H1 (cell line): ENCODE measurements at regions not wholly inside any gene's neighbourhood (a gene's known extent, or its start where the extent isn't known, plus 50 kb on each side); places are given as distances from the start of the nearest gene placed in this dataset.

Experiments used
- CTCF ChIA-PET: fragments of 300-600 bp; sonication (Branson Sonifier 250); formaldehyde crosslinking; loops from one replicate; lab custom pipeline; 2021; ENCODE audit not compliant: partially characterized antibody; lab: Charles Lee
- POLR2A ChIA-PET: fragments of 300-600 bp; sonication (Branson Sonifier 250); formaldehyde crosslinking; loops from one replicate; lab custom pipeline; 2021; ENCODE audit warnings: inconsistent platforms; ENCODE audit not compliant: partially characterized antibody; lab: Charles Lee
- DNase-seq, 2 experiments: peaks; one replicate each; pipeline versions ENCODE4 v3.0.0 to v3.0.0-alpha.2; 2010 to 2022; ENCODE audit warnings: low spot score in 2 of 2, low read depth in 1 of 2, mixed read lengths in 1 of 2
- FAIRE-seq: peaks from 2 replicates; lab custom pipeline; 2011; peaks lifted over from hg19 to GRCh38; lab: Jason Lieb, UNC
- H2AFZ ChIP-seq: 2 replicates; pipeline ENCODE4 v1.8.1; 2012; ENCODE audit warnings: low read length, inconsistent platforms
- H2AK5ac ChIP-seq: 2 replicates; pipeline ENCODE4 v1.6.1; 2013; ENCODE audit warnings: low read depth, low read length
- H2BK120ac ChIP-seq: replicated peaks from 2 replicates; pipeline ENCODE3; 2013; ENCODE audit warnings: low read depth, low read length, inconsistent platforms
- H2BK12ac ChIP-seq: 2 replicates; pipeline ENCODE4 v1.6.1; 2013; ENCODE audit warnings: low read depth, low read length
- H2BK15ac ChIP-seq: 2 replicates; pipeline ENCODE4 v1.6.1; 2013; ENCODE audit warnings: low read length
- H2BK20ac ChIP-seq: 2 replicates; pipeline ENCODE4 v1.6.1; 2013; ENCODE audit warnings: low read length
- H2BK5ac ChIP-seq: 2 replicates; pipeline ENCODE4 v1.6.1; 2013; ENCODE audit warnings: low read depth, low read length
- H3K14ac ChIP-seq: 2 replicates; pipeline ENCODE4 v1.6.1; 2013; ENCODE audit warnings: inconsistent platforms; ENCODE audit not compliant: insufficient read length
- H3K18ac ChIP-seq: 2 replicates; pipeline ENCODE4 v1.6.1; 2013; ENCODE audit warnings: low read length; ENCODE audit errors: extremely low read depth
- H3K23ac ChIP-seq: 2 replicates; pipeline ENCODE4 v1.6.1; 2013; ENCODE audit warnings: inconsistent platforms; ENCODE audit not compliant: insufficient read length
- H3K23me2 ChIP-seq: 2 replicates; pipeline ENCODE4 v1.6.1; 2013; ENCODE audit warnings: low read depth, low read length
- H3K27ac ChIP-seq: 2 replicates; pipeline ENCODE4 v1.6.1; 2011; ENCODE audit warnings: low read depth, low read length, inconsistent platforms
- H3K27me3 ChIP-seq, 4 experiments: replicated peaks in 1 of 4; 1 replicate in 1 of 4; 2 replicates in 3 of 4; pipeline versions ENCODE4 v1.6.1 to v1.8.1; 2011 to 2013; ENCODE audit warnings: low read length in 3 of 4, mild to moderate bottlenecking in 3 of 4, inconsistent platforms in 2 of 4, mixed read lengths in 2 of 4, moderate library complexity in 1 of 4; ENCODE audit not compliant: control insufficient read depth in 3 of 4, insufficient read depth in 3 of 4; ENCODE audit errors: extremely low read depth in 1 of 4
- H3K36me3 ChIP-seq, 4 experiments: 2 replicates each; pipeline versions ENCODE4 v1.6.1 to v1.8.1; 2011 to 2013; ENCODE audit warnings: mild to moderate bottlenecking in 4 of 4, low read length in 3 of 4, moderate library complexity in 2 of 4, control low read depth in 1 of 4, inconsistent platforms in 1 of 4; ENCODE audit not compliant: insufficient read depth in 4 of 4, control insufficient read depth in 2 of 4
- H3K4ac ChIP-seq: replicated peaks from 2 replicates; pipeline ENCODE3; 2013; ENCODE audit warnings: low read length, low read depth, mixed read lengths, inconsistent platforms; ENCODE audit not compliant: insufficient read length
- H3K4me1 ChIP-seq, 4 experiments: replicated peaks in 1 of 4; 1 replicate in 1 of 4; 2 replicates in 3 of 4; pipeline versions ENCODE4 v1.6.1 to v1.8.1; 2011 to 2013; ENCODE audit warnings: low read length in 3 of 4, inconsistent platforms in 2 of 4, mixed read lengths in 1 of 4; ENCODE audit not compliant: insufficient read depth in 4 of 4, control insufficient read depth in 3 of 4
- H3K4me2 ChIP-seq, 2 experiments: 2 replicates each; pipeline versions ENCODE4 v1.6.1 to v1.8.1; 2011 to 2013; ENCODE audit warnings: low read depth in 2 of 2, low read length in 2 of 2, control low read depth in 1 of 2, inconsistent platforms in 1 of 2, mild to moderate bottlenecking in 1 of 2; ENCODE audit not compliant: insufficient read depth in 1 of 2
- H3K4me3 ChIP-seq, 4 experiments: fragments of 200-600, 300-600 bp in 1 of 4; sonication (generic), shearing (Covaris generic), sonication (Bioruptor Twin) in 1 of 4; 2 replicates each; pipeline versions ENCODE4 v1.5.1 to v1.8.1; 2011 to 2016; ENCODE audit warnings: low read length in 4 of 4, low read depth in 3 of 4, control low read depth in 2 of 4, inconsistent platforms in 2 of 4, mild to moderate bottlenecking in 2 of 4, mixed read lengths in 1 of 4, moderate library complexity in 1 of 4; ENCODE audit not compliant: insufficient read depth in 2 of 4; ENCODE audit errors: extremely low read depth in 1 of 4
- H3K56ac ChIP-seq: replicated peaks from 2 replicates; pipeline ENCODE3; 2013; ENCODE audit warnings: low read depth, mild to moderate bottlenecking, mixed read lengths, low read length, inconsistent platforms; ENCODE audit not compliant: insufficient read length
- H3K79me1 ChIP-seq: 2 replicates; pipeline ENCODE4 v1.6.1; 2013; ENCODE audit warnings: low read depth, low read length, control low read depth
- H3K79me2 ChIP-seq, 2 experiments: 2 replicates each; pipeline versions ENCODE4 v1.6.1 to v1.8.1; 2012 to 2013; ENCODE audit warnings: low read length in 2 of 2, mild to moderate bottlenecking in 2 of 2, inconsistent platforms in 1 of 2; ENCODE audit not compliant: insufficient read depth in 2 of 2, control insufficient read depth in 1 of 2
- H3K9ac ChIP-seq, 4 experiments: replicated peaks in 1 of 4; 1 replicate in 1 of 4; 2 replicates in 3 of 4; pipeline versions ENCODE4 v1.6.1 to v1.8.1; 2011 to 2013; ENCODE audit warnings: low read depth in 3 of 4, low read length in 3 of 4, control low read depth in 2 of 4, mild to moderate bottlenecking in 2 of 4, moderate library complexity in 2 of 4, inconsistent platforms in 1 of 4; ENCODE audit errors: extremely low read depth in 1 of 4
- H3K9me3 ChIP-seq, 2 experiments: 2 replicates each; pipeline versions ENCODE4 v1.6.1 to v1.8.1; 2012 to 2013; ENCODE audit warnings: mild to moderate bottlenecking in 2 of 2, moderate library complexity in 2 of 2, control low read depth in 1 of 2, inconsistent platforms in 1 of 2, low read depth in 1 of 2, low read length in 1 of 2, mixed read lengths in 1 of 2; ENCODE audit not compliant: insufficient read depth in 2 of 2
- H4K20me1 ChIP-seq, 2 experiments: replicated peaks in 1 of 2; 2 replicates each; pipeline versions ENCODE3 to v1.8.1; 2011 to 2013; ENCODE audit warnings: inconsistent platforms in 2 of 2, low read length in 2 of 2, mild to moderate bottlenecking in 1 of 2; ENCODE audit not compliant: insufficient read depth in 2 of 2, control insufficient read depth in 1 of 2
- H4K5ac ChIP-seq: 2 replicates; pipeline ENCODE4 v1.6.1; 2013; ENCODE audit warnings: low read length, low read depth, mixed read lengths, inconsistent platforms; ENCODE audit not compliant: insufficient read length
- H4K8ac ChIP-seq: 2 replicates; pipeline ENCODE4 v1.8.0; 2013; ENCODE audit warnings: mild to moderate bottlenecking, moderate library complexity, low read length, inconsistent platforms; ENCODE audit not compliant: insufficient read depth; ENCODE audit errors: extremely low read depth
- H4K91ac ChIP-seq: replicated peaks from 2 replicates; pipeline ENCODE3; 2013; ENCODE audit warnings: low read length, mixed read lengths, inconsistent platforms; ENCODE audit not compliant: insufficient read length
- SP2 ChIP-seq: IDR thresholded peaks from 2 replicates; pipeline ENCODE4 v1.6.1; 2012; ENCODE audit warnings: mild to moderate bottlenecking, low read length, inconsistent platforms
- WGBS, 2 experiments: shearing (Covaris generic) in 1 of 2; methylation state at CpG; one replicate each; pipeline versions ENCODE4 v1.1.6 to v1.1.7; 2013 to 2015; ENCODE audit warnings: low lambda C conversion rate in 2 of 2, mixed read lengths in 2 of 2, inconsistent platforms in 1 of 2, low coverage in 1 of 2, missing lambda C conversion rate in 1 of 2; ENCODE audit not compliant: insufficient replicate concordance in 2 of 2, insufficient coverage in 1 of 2, insufficient read length in 1 of 2; ENCODE audit errors: extremely low coverage in 1 of 2, missing lambda C conversion rate in 1 of 2; 5-methylcytosine and 5-hydroxymethylcytosine counted together
- TF ChIP-seq, protein P1 (sequence below), 3 experiments: IDR thresholded peaks; 1 replicate in 2 of 3; 2 replicates in 1 of 3; pipeline versions ENCODE4 v1.5.1 to v1.6.1; 2011; ENCODE audit warnings: low read length in 3 of 3, mild to moderate bottlenecking in 3 of 3, inconsistent platforms in 2 of 3, low read depth in 1 of 3, moderate library complexity in 1 of 3; ENCODE audit not compliant: insufficient read depth in 1 of 3; ENCODE audit errors: control extremely low read depth in 1 of 3

DNA sequence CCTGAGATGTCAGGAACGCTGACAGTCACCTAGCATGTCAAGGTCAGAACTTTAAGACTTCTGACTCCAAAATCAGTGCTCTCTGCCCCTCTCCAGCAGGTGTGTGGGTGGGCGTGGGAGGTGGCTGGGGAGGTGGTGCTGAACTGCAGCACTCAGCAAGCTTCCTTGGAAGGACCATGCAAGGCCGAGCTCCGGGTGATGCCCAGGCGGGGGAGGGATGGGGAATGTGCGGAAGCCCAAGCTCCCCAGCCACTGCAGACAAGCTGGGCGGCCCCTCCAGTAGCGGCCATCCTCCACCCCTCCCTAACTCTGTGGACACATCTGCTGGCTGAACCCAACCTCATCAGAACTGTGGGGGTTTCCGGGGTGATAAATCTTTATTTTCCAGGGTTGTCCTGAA is 296.6 kb downstream of the TLE3 start:
- Histone ChIP-seq H3K79me2 (no peaks in the 10 kb centered on the region), H3K56ac (no peak overlapping the region), H3K4me1 (no peaks in the 10 kb centered on the region; a peak in 1 of 7 replicates), H3K4me3 (no peak overlapping the region), H3K9me3 (no peaks in the 10 kb centered on the region), H3K18ac (no peak overlapping the region), H2AFZ (no peak overlapping the region), H4K8ac (no peak overlapping the region), H2BK12ac (no peak overlapping the region), H2BK20ac (no peak overlapping the region), H3K9ac (no peak overlapping the region), H2BK120ac (no peak overlapping the region), H3K14ac (no peak overlapping the region), H3K4me2 (no peak overlapping the region), H2BK5ac (no peak overlapping the region), H3K36me3 (no peaks in the 10 kb centered on the region; a peak in 1 of 8 replicates), H3K27me3 (no peaks in the 10 kb centered on the region), H3K4ac (no peak overlapping the region), H4K5ac (no peak overlapping the region), H2BK15ac (no peak overlapping the region), H4K20me1 (no peaks in the 10 kb centered on the region), H3K27ac (no peak overlapping the region), H4K91ac (no peak overlapping the region), H3K79me1 (no peaks in the 10 kb centered on the region), H3K23me2 (no peaks in the 10 kb centered on the region), H3K23ac (no peak overlapping the region), H2AK5ac (no peak overlapping the region)
- CTCF ChIA-PET, result interaction anchor here (0.5 to 0.8 kb wide), 2 partner anchors 48 to 123 kb away, joined by 3 read pairs; no protein-coding TSS in a partner anchor
- FAIRE-seq (no peak), DNase-seq (no peak)
- POLR2A ChIA-PET, result no interaction called here
- WGBS, 2 experiments, result 79% methylated on average over 9 of the region's 9 CpGs; no CpG with 5 or more reads in 1 of the 2 experiments
- TF ChIP-seq, protein P1, sequence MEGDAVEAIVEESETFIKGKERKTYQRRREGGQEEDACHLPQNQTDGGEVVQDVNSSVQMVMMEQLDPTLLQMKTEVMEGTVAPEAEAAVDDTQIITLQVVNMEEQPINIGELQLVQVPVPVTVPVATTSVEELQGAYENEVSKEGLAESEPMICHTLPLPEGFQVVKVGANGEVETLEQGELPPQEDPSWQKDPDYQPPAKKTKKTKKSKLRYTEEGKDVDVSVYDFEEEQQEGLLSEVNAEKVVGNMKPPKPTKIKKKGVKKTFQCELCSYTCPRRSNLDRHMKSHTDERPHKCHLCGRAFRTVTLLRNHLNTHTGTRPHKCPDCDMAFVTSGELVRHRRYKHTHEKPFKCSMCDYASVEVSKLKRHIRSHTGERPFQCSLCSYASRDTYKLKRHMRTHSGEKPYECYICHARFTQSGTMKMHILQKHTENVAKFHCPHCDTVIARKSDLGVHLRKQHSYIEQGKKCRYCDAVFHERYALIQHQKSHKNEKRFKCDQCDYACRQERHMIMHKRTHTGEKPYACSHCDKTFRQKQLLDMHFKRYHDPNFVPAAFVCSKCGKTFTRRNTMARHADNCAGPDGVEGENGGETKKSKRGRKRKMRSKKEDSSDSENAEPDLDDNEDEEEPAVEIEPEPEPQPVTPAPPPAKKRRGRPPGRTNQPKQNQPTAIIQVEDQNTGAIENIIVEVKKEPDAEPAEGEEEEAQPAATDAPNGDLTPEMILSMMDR (IDR thresholded peaks at IDR 0.05; ENCODE audit: control extremely low read depth in 1 of 3, insufficient read depth in 1 of 3, low read depth in 1 of 3, low read length in 3 of 3), result no peak
- no peak for TF ChIP-seq SP2
